ENCODE measurements at regions not wholly inside any gene's neighbourhood (a gene's known extent, or its start where the extent isn't known, plus 50 kb on each side); places are given as distances from the start of the nearest gene placed in this dataset.

DNA sequence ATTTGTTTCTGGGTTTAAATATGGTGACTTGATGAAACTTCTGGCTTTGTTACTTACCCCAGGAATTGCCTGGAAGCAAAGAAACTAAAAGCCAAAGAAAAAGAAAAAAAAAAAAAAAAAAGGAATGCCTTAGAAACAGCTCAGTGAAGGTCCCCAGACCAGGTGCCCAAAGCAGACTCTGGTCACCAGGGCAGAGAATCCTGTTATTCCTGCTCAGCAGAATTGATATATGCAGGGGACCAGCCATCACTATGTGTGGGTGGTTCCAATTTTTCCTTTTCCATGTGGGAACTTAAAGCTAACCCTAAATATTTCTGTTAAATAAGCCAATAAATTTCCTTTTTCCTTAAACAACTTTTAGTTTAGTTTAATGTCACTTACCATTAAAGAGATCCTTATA lies 100.8 kb upstream of the TPRG1 start:
- TF ChIP-seq, protein P1, sequence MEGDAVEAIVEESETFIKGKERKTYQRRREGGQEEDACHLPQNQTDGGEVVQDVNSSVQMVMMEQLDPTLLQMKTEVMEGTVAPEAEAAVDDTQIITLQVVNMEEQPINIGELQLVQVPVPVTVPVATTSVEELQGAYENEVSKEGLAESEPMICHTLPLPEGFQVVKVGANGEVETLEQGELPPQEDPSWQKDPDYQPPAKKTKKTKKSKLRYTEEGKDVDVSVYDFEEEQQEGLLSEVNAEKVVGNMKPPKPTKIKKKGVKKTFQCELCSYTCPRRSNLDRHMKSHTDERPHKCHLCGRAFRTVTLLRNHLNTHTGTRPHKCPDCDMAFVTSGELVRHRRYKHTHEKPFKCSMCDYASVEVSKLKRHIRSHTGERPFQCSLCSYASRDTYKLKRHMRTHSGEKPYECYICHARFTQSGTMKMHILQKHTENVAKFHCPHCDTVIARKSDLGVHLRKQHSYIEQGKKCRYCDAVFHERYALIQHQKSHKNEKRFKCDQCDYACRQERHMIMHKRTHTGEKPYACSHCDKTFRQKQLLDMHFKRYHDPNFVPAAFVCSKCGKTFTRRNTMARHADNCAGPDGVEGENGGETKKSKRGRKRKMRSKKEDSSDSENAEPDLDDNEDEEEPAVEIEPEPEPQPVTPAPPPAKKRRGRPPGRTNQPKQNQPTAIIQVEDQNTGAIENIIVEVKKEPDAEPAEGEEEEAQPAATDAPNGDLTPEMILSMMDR (IDR thresholded peaks at IDR 0.05 in 8 of 11, conservative IDR thresholded peaks at IDR 0.05 in 3 of 11): no peak
- TF ChIP-seq POLR2A (IDR thresholded peaks at IDR 0.05) (no peak), POLR2AphosphoS5 (IDR thresholded peaks at IDR 0.05) (no peak)
